GM20000 (cell line): ENCODE measurements at regions not wholly inside any gene's neighbourhood (a gene's known extent, or its start where the extent isn't known, plus 50 kb on each side); places are given as distances from the start of the nearest gene placed in this dataset.

Source experiments
- DNase-seq: peaks from one replicate; pipeline ENCODE4 v3.0.0; 2012; ENCODE audit warnings: low spot score
- TF ChIP-seq, protein P1 (sequence below): IDR thresholded peaks from 2 replicates; pipeline ENCODE4 v1.5.1; 2012; ENCODE audit warnings: mild to moderate bottlenecking, control low read depth; ENCODE audit errors: extremely low read depth, missing control alignments

DNA sequence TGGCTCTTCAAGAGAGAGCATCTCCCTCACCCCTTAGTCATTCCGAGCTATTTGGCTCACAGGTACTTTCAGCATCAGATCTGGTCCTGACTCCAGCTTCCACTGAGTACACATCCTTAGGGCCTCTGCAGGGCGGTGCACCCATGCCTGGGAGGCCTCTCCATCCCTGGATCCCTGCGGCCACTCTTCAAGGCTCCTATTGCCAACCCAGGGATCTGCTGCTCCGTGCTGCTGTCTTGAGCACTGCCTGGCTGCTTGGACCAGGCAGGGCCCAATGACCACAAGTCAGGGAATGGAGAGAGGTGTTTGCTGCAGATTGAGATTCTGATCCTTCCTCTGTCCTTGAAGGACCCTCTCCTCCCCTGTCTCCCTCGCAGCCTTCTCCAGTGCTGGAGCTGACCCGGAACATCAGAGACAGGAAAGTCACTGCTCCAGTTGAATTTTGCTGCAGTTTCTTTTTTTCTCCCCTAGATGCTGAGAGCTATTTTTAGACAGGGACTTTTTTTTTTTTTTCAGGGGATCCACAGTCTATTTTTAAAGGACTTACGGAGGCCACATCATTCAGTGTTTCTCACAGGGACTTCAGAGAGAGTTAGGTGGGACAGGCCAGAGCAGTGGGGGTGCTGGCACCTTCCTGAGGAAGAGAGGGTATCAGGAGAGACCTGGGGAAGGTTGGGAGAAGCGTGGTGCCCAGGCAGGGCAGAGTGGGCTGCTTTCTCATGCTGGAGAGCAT is 50.1 kb upstream of the KCNA1 start:
- TF ChIP-seq, protein P1, sequence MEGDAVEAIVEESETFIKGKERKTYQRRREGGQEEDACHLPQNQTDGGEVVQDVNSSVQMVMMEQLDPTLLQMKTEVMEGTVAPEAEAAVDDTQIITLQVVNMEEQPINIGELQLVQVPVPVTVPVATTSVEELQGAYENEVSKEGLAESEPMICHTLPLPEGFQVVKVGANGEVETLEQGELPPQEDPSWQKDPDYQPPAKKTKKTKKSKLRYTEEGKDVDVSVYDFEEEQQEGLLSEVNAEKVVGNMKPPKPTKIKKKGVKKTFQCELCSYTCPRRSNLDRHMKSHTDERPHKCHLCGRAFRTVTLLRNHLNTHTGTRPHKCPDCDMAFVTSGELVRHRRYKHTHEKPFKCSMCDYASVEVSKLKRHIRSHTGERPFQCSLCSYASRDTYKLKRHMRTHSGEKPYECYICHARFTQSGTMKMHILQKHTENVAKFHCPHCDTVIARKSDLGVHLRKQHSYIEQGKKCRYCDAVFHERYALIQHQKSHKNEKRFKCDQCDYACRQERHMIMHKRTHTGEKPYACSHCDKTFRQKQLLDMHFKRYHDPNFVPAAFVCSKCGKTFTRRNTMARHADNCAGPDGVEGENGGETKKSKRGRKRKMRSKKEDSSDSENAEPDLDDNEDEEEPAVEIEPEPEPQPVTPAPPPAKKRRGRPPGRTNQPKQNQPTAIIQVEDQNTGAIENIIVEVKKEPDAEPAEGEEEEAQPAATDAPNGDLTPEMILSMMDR: no peak
- DNase-seq: peak; percentile 45
